GM12864 (cell line): ENCODE measurements at regions not wholly inside any gene's neighbourhood (a gene's known extent, or its start where the extent isn't known, plus 50 kb on each side); places are given as distances from the start of the nearest gene placed in this dataset.
A peak's percentile ranks its signal among the peaks of the same experiment; 100 is the strongest.

Experiments
- DNase-seq: peaks from one replicate; pipeline ENCODE4 v3.0.0-alpha.2; 2011; ENCODE audit warnings: low read depth
- H3K4me3 ChIP-seq: 2 replicates; pipeline ENCODE4 v1.5.1; 2011; ENCODE audit warnings: mild to moderate bottlenecking, low read depth, low read length, control low read depth
- CTCF ChIP-seq: IDR thresholded peaks from 2 replicates; pipeline ENCODE4 v1.5.1; 2011; ENCODE audit warnings: low read depth, mild to moderate bottlenecking, moderate library complexity, low read length, control low read depth, inconsistent platforms; ENCODE audit errors: missing control alignments

DNA sequence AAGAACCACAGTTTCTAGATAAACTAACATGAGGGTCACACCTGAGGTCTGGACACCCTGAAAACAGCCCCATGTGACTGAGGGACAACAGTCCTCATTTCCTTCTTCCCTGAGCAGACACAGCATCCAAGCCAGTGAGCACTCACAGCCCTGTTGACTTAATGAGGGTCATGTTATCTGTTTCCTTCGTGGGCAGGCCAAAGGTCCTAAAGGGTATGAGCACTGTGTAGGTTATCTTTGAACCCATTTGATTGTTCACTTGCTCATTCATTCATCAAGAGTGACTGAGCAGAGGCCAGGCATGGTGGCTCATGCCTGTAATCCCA, 170.7 kb upstream of the B3GAT1 start:
- no peak for DNase-seq
- H3K4me3 ChIP-seq = no peak overlapping the region
- no peak for TF ChIP-seq CTCF

GRCh38 chr11:134581966-134582769, 170.1 kb upstream of the B3GAT1 start:
- H3K4me3 ChIP-seq = no peak overlapping the region
- no peak for DNase-seq
- no peak for TF ChIP-seq CTCF

- no peak for DNase-seq
- no peak for TF ChIP-seq CTCF
- no peak overlapping the region for H3K4me3 ChIP-seq
Observed at GRCh38 chr11:134581121-134581626, 169.1 kb upstream of the B3GAT1 start.

DNA sequence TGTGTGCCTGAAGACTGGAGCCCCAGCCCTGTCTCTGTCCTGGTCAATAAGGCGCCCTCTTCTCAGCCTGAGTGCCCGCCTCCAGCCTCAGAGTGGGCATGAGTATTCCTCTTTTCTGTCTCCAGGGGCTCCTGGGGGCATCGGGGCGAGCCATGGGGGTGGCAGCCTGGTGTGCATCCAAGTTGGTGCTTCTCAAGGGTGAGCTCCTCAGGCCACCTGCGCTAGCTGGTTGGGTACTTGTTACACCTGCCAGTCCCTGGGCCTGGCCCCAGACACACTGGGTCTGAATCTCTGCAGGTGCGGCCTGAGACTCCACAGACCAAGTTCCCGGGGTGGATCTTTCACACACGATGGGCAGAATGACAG, 168.6 kb upstream of the B3GAT1 start:
- TF ChIP-seq CTCF = no peak

GRCh38 chr11:134579724-134580609, 167.9 kb upstream of the B3GAT1 start:
- DNase-seq = no peak
- H3K4me3 ChIP-seq = no peak overlapping the region
- no peak for TF ChIP-seq CTCF

More for the DNA sequence above, 168.6 kb upstream of the B3GAT1 start:
- no peak overlapping the region for H3K4me3 ChIP-seq
- no peak for DNase-seq

DNA sequence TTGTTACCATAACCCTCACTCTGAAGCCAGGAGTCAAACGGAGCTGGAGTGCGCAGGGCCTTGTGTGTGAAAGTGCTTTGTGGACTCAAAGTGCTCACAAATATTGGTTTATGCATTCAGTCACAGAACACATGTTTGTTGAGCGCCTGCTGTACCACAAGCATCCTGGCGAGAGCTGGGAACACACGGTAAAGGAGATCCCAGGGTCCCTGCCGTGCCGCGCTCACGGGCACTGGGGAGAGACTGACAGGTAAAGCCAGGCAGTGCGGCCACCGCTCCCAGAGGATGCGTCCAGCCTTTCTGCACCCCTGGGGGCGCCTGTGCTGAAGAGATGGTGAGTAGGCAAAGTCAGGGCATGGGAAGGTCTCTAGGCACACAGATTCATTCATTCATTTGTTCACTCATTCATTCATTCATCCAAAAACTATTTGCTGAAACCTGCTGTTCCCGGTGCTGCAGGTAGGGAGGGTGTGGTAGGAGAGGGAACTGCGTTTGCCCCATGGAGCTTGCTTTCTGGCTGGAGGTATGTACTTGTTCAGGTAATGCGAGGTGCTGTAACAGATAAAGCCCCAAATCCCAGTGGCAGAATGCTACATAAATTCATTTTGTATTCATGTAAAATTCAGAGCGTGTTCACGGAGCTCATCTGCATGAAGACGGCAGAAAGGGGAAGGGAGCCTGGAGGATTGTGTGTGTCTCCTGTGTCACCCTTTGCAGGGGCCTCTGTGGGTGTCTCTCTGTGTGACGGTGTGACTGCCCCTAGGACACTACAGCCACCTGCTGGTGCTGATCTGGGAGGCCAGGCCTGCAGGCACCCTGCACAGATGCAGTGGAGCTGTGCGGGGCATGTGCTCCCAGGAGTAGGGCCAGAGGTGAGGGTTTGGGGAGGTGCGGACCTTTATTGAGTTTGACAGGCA, 167.0 kb upstream of the B3GAT1 start:
- DNase-seq = no peak
- TF ChIP-seq CTCF = peak; percentile 21
- H3K4me3 ChIP-seq = no peak overlapping the region
